ENCODE measurements at regions not wholly inside any gene's neighbourhood (a gene's known extent, or its start where the extent isn't known, plus 50 kb on each side); places are given as distances from the start of the nearest gene placed in this dataset.

DNA sequence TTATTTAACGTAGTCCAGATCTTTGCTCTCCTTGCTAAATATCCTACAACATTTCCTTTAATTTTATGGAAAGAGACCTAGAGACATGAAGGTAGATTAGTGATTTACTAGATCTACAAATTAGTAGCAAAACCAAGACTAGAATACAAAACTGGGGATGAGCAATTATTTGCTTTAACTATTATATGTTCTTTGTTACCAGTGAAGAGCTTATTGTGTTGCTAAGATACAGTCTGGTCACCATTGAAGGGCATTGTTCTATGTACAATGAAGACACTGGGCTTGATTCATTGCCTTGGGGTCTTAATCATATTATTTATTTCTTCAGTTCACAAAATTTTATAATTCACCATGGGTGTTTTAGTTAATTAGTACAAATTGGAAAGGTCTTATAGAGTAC lies 88.3 kb downstream of the S1PR1 start:
- Histone ChIP-seq H3K23ac (ENCODE audit: insufficient read length) (no peak overlapping the region), H2BK5ac (ENCODE audit: low read depth, low read length) (no peak overlapping the region), H4K91ac (replicated peaks; ENCODE audit: insufficient read length, low read length) (no peak overlapping the region), H3K36me3 (ENCODE audit: control insufficient read depth in 2 of 4, insufficient read depth in 4 of 4, low read length in 3 of 4) (no peaks in the 10 kb centered on the region), H4K20me1 (replicated peaks in 1 of 2; ENCODE audit: control insufficient read depth in 1 of 2, insufficient read depth in 2 of 2, low read length in 2 of 2) (no peaks in the 10 kb centered on the region), H4K5ac (ENCODE audit: insufficient read length, low read depth, low read length) (no peak overlapping the region), H4K8ac (ENCODE audit: extremely low read depth, insufficient read depth, low read length) (no peak overlapping the region), H2AK5ac (ENCODE audit: low read depth, low read length) (no peak overlapping the region), H3K4ac (replicated peaks; ENCODE audit: insufficient read length, low read depth, low read length) (no peak overlapping the region), H3K9ac (replicated peaks in 1 of 4; ENCODE audit: extremely low read depth in 1 of 4, low read depth in 3 of 4, low read length in 3 of 4) (no peak overlapping the region), H2AFZ (ENCODE audit: low read length) (no peak overlapping the region), H3K9me3 (ENCODE audit: insufficient read depth in 2 of 2, low read depth in 1 of 2, low read length in 1 of 2) (no peaks in the 10 kb centered on the region), H3K27ac (ENCODE audit: low read depth, low read length) (no peak overlapping the region), H3K4me2 (ENCODE audit: insufficient read depth in 1 of 2, low read depth in 2 of 2, low read length in 2 of 2) (no peak overlapping the region), H3K18ac (ENCODE audit: extremely low read depth, low read length) (no peak overlapping the region), H3K23me2 (ENCODE audit: low read depth, low read length) (no peaks in the 10 kb centered on the region), H2BK120ac (replicated peaks; ENCODE audit: low read depth, low read length) (no peak overlapping the region), H3K14ac (ENCODE audit: insufficient read length) (no peak overlapping the region), H2BK15ac (ENCODE audit: low read length) (no peak overlapping the region), H3K4me1 (replicated peaks in 1 of 4; ENCODE audit: control insufficient read depth in 3 of 4, insufficient read depth in 4 of 4, low read length in 3 of 4) (no peaks in the 10 kb centered on the region), H3K79me1 (ENCODE audit: low read depth, low read length) (no peaks in the 10 kb centered on the region), H3K79me2 (ENCODE audit: control insufficient read depth in 1 of 2, insufficient read depth in 2 of 2, low read length in 2 of 2) (no peaks in the 10 kb centered on the region), H2BK12ac (ENCODE audit: low read depth, low read length) (no peak overlapping the region), H3K56ac (replicated peaks; ENCODE audit: insufficient read length, low read depth, low read length) (no peak overlapping the region), H2BK20ac (ENCODE audit: low read length) (no peak overlapping the region), H3K4me3 (ENCODE audit: extremely low read depth in 1 of 4, insufficient read depth in 2 of 4, low read depth in 3 of 4, low read length in 4 of 4) (no peak overlapping the region), H3K27me3 (replicated peaks in 1 of 4; ENCODE audit: control insufficient read depth in 3 of 4, extremely low read depth in 1 of 4, insufficient read depth in 3 of 4, low read length in 3 of 4) (no peaks in the 10 kb centered on the region)
- ChIA-PET CTCF (ENCODE audit: partially characterized antibody) (interaction anchor here (0.7 to 1.3 kb wide), 2 partner anchors 30 to 31 kb away, joined by 3 read pairs; no protein-coding TSS in a partner anchor), POLR2A (ENCODE audit: partially characterized antibody) (no interaction called here)
- FAIRE-seq (no peak), DNase-seq (ENCODE audit: low read depth in 1 of 2, low spot score in 2 of 2) (no peak)
- 77% methylated on average over 1 of the region's 1 CpG; no CpG with 5 or more reads in 1 of the 2 experiments for whole genome bisulfite sequencing, 2 experiments (ENCODE audit: extremely low coverage in 1 of 2, insufficient coverage in 1 of 2, insufficient read length in 1 of 2, insufficient replicate concordance in 2 of 2, low coverage in 1 of 2, low lambda C conversion rate in 2 of 2, missing lambda C conversion rate in 1 of 2)
- TF ChIP-seq NANOG (IDR thresholded peaks at IDR 0.05; ENCODE audit: insufficient read depth, low read depth, low read length, poor library complexity, severe bottlenecking) (no peak), ATF2 (IDR thresholded peaks at IDR 0.05; ENCODE audit: low read length) (no peak), PHF8 (conservative IDR thresholded peaks at IDR 0.05; ENCODE audit: low read depth, low read length) (no peak), RFX5 (IDR thresholded peaks at IDR 0.05; ENCODE audit: borderline replicate concordance, low read depth, low read length) (no peak), ASH2L (IDR thresholded peaks at IDR 0.05; ENCODE audit: low read length) (no peak), ZNF274 (IDR thresholded peaks at IDR 0.05; ENCODE audit: borderline replicate concordance, extremely low read depth, low read length) (no peak), SP4 (IDR thresholded peaks at IDR 0.05; ENCODE audit: low read length) (no peak), JUND (IDR thresholded peaks at IDR 0.05; ENCODE audit: low read length) (no peak), TBP (IDR thresholded peaks at IDR 0.05; ENCODE audit: low read depth, low read length) (no peak), CBX5 (IDR thresholded peaks at IDR 0.05; ENCODE audit: low read depth, low read length) (no peak), MAFK (IDR thresholded peaks at IDR 0.05; ENCODE audit: low read depth, low read length) (no peak), YY1 (IDR thresholded peaks at IDR 0.05; ENCODE audit: low read depth, low read length) (no peak)
- TF ChIP-seq, protein P1, sequence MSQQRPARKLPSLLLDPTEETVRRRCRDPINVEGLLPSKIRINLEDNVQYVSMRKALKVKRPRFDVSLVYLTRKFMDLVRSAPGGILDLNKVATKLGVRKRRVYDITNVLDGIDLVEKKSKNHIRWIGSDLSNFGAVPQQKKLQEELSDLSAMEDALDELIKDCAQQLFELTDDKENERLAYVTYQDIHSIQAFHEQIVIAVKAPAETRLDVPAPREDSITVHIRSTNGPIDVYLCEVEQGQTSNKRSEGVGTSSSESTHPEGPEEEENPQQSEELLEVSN (IDR thresholded peaks at IDR 0.05), result no peak
